Testis (tissue), 2 donors: ENCODE measurements at regions not wholly inside any gene's neighbourhood (a gene's known extent, or its start where the extent isn't known, plus 50 kb on each side); places are given as distances from the start of the nearest gene placed in this dataset.

Experiments
- DNase-seq: peaks from one replicate; pipeline ENCODE4 v3.0.0-alpha.2; 2019
- H3K27ac ChIP-seq, 2 donors: fragments of 200-600 bp; sonication (generic); one replicate each; pipeline ENCODE4 v1.5.1; 2019
- H3K27me3 ChIP-seq: fragments of 200-600 bp; sonication (generic); one replicate; pipeline ENCODE4 v1.5.1; 2019
- H3K36me3 ChIP-seq: fragments of 200-600 bp; sonication (generic); one replicate; pipeline ENCODE4 v1.5.1; 2017; ENCODE audit warnings: low read depth; ENCODE audit errors: missing control alignments
- H3K4me1 ChIP-seq: fragments of 200-600 bp; sonication (generic); one replicate; pipeline ENCODE4 v1.5.1; 2019
- H3K4me3 ChIP-seq, 2 donors: fragments of 200-600 bp; sonication (generic); one replicate each; pipeline ENCODE4 v1.5.1; 2017 to 2019
- H3K9me3 ChIP-seq: fragments of 200-600 bp; sonication (generic); one replicate; pipeline ENCODE4 v1.5.1; 2017
- CTCF ChIP-seq, 3 experiments: fragments of 450-650 bp in 2 of 3; fragments of 200-600 bp in 1 of 3; sonication (generic) in 1 of 3; IDR thresholded peaks; one replicate each; pipeline ENCODE4 v1.5.1; 2016 to 2019; ENCODE audit warnings: antibody characterized with exemption in 3 of 3, mild to moderate bottlenecking in 2 of 3, moderate library complexity in 1 of 3
- POLR2A ChIP-seq: fragments of 450-650 bp; IDR thresholded peaks from one replicate; pipeline ENCODE4 v1.6.1; 2017; ENCODE audit warnings: antibody characterized with exemption, mild to moderate bottlenecking, moderate library complexity
- WGBS, 2 donors: methylation state at CpG; one replicate each; pipeline ENCODE4 v1.1.5; 2018; 5-methylcytosine and 5-hydroxymethylcytosine counted together
- intact Hi-C: fragments of 100-400 bp; cut with DNase I; formaldehyde crosslinking; loops from one replicate; pipeline ENCODE4 v1.15.1; 2023; ENCODE audit warnings: low total_unique reads

- H3K9me3 ChIP-seq: no peaks in the 10 kb centered on the region
- TF ChIP-seq POLR2A: no peak
- H3K4me1 ChIP-seq: no peaks in the 10 kb centered on the region
- no peak overlapping the region for H3K4me3 ChIP-seq
- no peaks in the 10 kb centered on the region for H3K36me3 ChIP-seq
- no peak for DNase-seq
- intact Hi-C loops: no loop called here
- 76 to 83% methylated on average over 4 of the region's 4 CpGs for WGBS, 2 donors
- H3K27ac ChIP-seq: no peak overlapping the region
- no peaks in the 10 kb centered on the region for H3K27me3 ChIP-seq
Observed at GRCh38 chr4:104818579-104818978, 323.9 kb upstream of the CXXC4 start.

- H3K4me1 ChIP-seq: no peaks in the 10 kb centered on the region
- H3K36me3 ChIP-seq: no peaks in the 10 kb centered on the region
- H3K27me3 ChIP-seq: no peaks in the 10 kb centered on the region
- intact Hi-C loops: no loop called here
- H3K4me3 ChIP-seq: no peak overlapping the region
- 82 to 88% methylated on average over 2 of the region's 2 CpGs for WGBS, 2 donors
- H3K27ac ChIP-seq: no peak overlapping the region
- H3K9me3 ChIP-seq: no peaks in the 10 kb centered on the region
- no peak for DNase-seq
- no peak for TF ChIP-seq CTCF (IDR thresholded peaks at IDR 0.05)
- TF ChIP-seq POLR2A: no peak
Observed at GRCh38 chr4:104826171-104826570, 320.5 kb upstream of the TET2 start.

- no peak overlapping the region for H3K4me3 ChIP-seq
- H3K36me3 ChIP-seq: no peaks in the 10 kb centered on the region
- H3K27ac ChIP-seq: no peak overlapping the region
- H3K4me1 ChIP-seq: no peaks in the 10 kb centered on the region
- H3K27me3 ChIP-seq: no peaks in the 10 kb centered on the region
- no peaks in the 10 kb centered on the region for H3K9me3 ChIP-seq
- DNase-seq: no peak
- TF ChIP-seq POLR2A: no peak
- intact Hi-C loops: no loop called here
Observed at GRCh38 chr4:104829761-104830160, 316.9 kb upstream of the TET2 start.

- Histone ChIP-seq H3K27ac (no peak overlapping the region), H3K4me3 (no peak overlapping the region), H3K36me3 (no peaks in the 10 kb centered on the region), H3K9me3 (no peaks in the 10 kb centered on the region), H3K27me3 (no peaks in the 10 kb centered on the region), H3K4me1 (no peaks in the 10 kb centered on the region)
- WGBS, 2 donors: 96 to 99% methylated on average over 3 of the region's 3 CpGs
- TF ChIP-seq POLR2A: no peak
- no peak for TF ChIP-seq CTCF (IDR thresholded peaks at IDR 0.05)
- DNase-seq: no peak
- intact Hi-C loops: no loop called here
Observed at GRCh38 chr4:104848597-104849225, 298.0 kb upstream of the TET2 start.

GRCh38 chr4:104859601-104860237 is 287.0 kb upstream of the TET2 start:
- no peak for DNase-seq
- Histone ChIP-seq H3K4me3 (no peak overlapping the region), H3K9me3 (no peaks in the 10 kb centered on the region), H3K4me1 (no peaks in the 10 kb centered on the region), H3K27me3 (no peaks in the 10 kb centered on the region), H3K36me3 (no peaks in the 10 kb centered on the region), H3K27ac (no peak overlapping the region)
- intact Hi-C loops: no loop called here
- WGBS, 2 donors: 42 to 44% methylated on average over 10 of the region's 10 CpGs
- TF ChIP-seq POLR2A: no peak
- TF ChIP-seq CTCF (IDR thresholded peaks at IDR 0.05): no peak
